HS-5 (cell line): ENCODE measurements at regions not wholly inside any gene's neighbourhood (a gene's known extent, or its start where the extent isn't known, plus 50 kb on each side); places are given as distances from the start of the nearest gene placed in this dataset.
"Not testable (repeated sequence)": the region's sequence is repeated elsewhere in the genome, so short reads cannot be mapped to it uniquely, and the experiment has no call there.

ENCODE experiments used
- DNase-seq: peaks from one replicate; pipeline ENCODE4 v3.0.0-alpha.2; 2012; ENCODE audit warnings: low read depth

GRCh38 chr18:38571651-38572050 is 1006.1 kb upstream of the CELF4 start:
- no peak for DNase-seq

- DNase-seq: no peak
These were observed 999.9 kb upstream of the CELF4 start for GRCh38 chr18:38565513-38565912.

GRCh38 chr18:38563396-38563980 is 997.9 kb upstream of the CELF4 start:
- DNase-seq: no peak

GRCh38 chr18:38557006-38557405 is 991.4 kb upstream of the CELF4 start:
- DNase-seq: no peak

- DNase-seq: no peak
These were observed 987.2 kb upstream of the CELF4 start for GRCh38 chr18:38552732-38553321.

GRCh38 chr18:38551881-38552280 is 986.3 kb upstream of the CELF4 start:
- no peak for DNase-seq

- no peak for DNase-seq
These were observed 979.5 kb upstream of the CELF4 start for GRCh38 chr18:38545071-38545470.

- DNase-seq: no peak
These were observed 974.3 kb upstream of the CELF4 start for GRCh38 chr18:38539856-38540255.

GRCh38 chr18:38539371-38539770 is 973.8 kb upstream of the CELF4 start:
- DNase-seq: no peak

GRCh38 chr18:38534073-38534472 is 968.5 kb upstream of the CELF4 start:
- no peak for DNase-seq

GRCh38 chr18:38526922-38527321 is 961.3 kb upstream of the CELF4 start:
- DNase-seq: no peak

GRCh38 chr18:38525039-38525438 is 959.4 kb upstream of the CELF4 start:
- DNase-seq: no peak

- no peak for DNase-seq
These were observed 955.2 kb upstream of the CELF4 start for GRCh38 chr18:38520786-38521185.

- no peak for DNase-seq
These were observed 936.9 kb upstream of the CELF4 start for GRCh38 chr18:38502539-38502938.

GRCh38 chr18:38497266-38497665 is 931.7 kb upstream of the CELF4 start:
- no peak for DNase-seq

- DNase-seq: no peak
These were observed 930.7 kb upstream of the CELF4 start for GRCh38 chr18:38496222-38496793.

- DNase-seq: no peak
These were observed 928.5 kb upstream of the CELF4 start for GRCh38 chr18:38494065-38494464.

GRCh38 chr18:38491195-38491594 is 925.6 kb upstream of the CELF4 start:
- no peak for DNase-seq

GRCh38 chr18:38489721-38490120 is 924.1 kb upstream of the CELF4 start:
- not testable (repeated sequence) for DNase-seq

- no peak for DNase-seq
These were observed 921.9 kb upstream of the CELF4 start for GRCh38 chr18:38487521-38487920.

- DNase-seq: no peak
These were observed 917.7 kb upstream of the CELF4 start for GRCh38 chr18:38483326-38483725.

- no peak for DNase-seq
These were observed 916.0 kb upstream of the CELF4 start for GRCh38 chr18:38481576-38481975.

GRCh38 chr18:38475686-38476085 is 910.1 kb upstream of the CELF4 start:
- no peak for DNase-seq

GRCh38 chr18:38473535-38473934 is 907.9 kb upstream of the CELF4 start:
- DNase-seq: no peak
